Calu3 (cell line): ENCODE measurements at regions not wholly inside any gene's neighbourhood (a gene's known extent, or its start where the extent isn't known, plus 50 kb on each side); places are given as distances from the start of the nearest gene placed in this dataset.

Experiments used
- BruUV-seq: library from RNA; stranded (reverse); fragments of 400-500 nt; replicated peaks from 2 replicates; lab custom pipeline; 2021; lab: Mats Ljungman, UMichigan
- CTCF ChIA-PET: fragments of 300-600 bp; sonication (Branson Sonifier 250); formaldehyde crosslinking; loops from one replicate; lab custom pipeline; 2022; ENCODE audit warnings: antibody characterized with exemption; lab: Charles Lee
- DNase-seq: peaks from one replicate; pipeline ENCODE4 v3.0.0; 2022
- H3K27ac Mint-ChIP-seq: one replicate; pipeline ENCODE4 v1.8.0; 2022; ENCODE audit warnings: mixed read lengths; ENCODE audit not compliant: unreplicated experiment
- H3K27me3 Mint-ChIP-seq: one replicate; pipeline ENCODE4 v1.8.0; 2022; ENCODE audit warnings: mixed read lengths; ENCODE audit not compliant: unreplicated experiment
- H3K36me3 Mint-ChIP-seq: one replicate; pipeline ENCODE4 v1.8.0; 2022; ENCODE audit warnings: mild to moderate bottlenecking, moderate library complexity, mixed read lengths; ENCODE audit not compliant: insufficient read depth, unreplicated experiment
- H3K4me1 Mint-ChIP-seq: one replicate; pipeline ENCODE4 v1.8.0; 2022; ENCODE audit warnings: mild to moderate bottlenecking, low read depth, mixed read lengths; ENCODE audit not compliant: unreplicated experiment
- H3K4me3 Mint-ChIP-seq: one replicate; pipeline ENCODE4 v1.8.0; 2022; ENCODE audit warnings: mild to moderate bottlenecking, low read depth, moderate library complexity, mixed read lengths; ENCODE audit not compliant: unreplicated experiment
- H3K9me3 Mint-ChIP-seq: one replicate; pipeline ENCODE4 v1.8.0; 2022; ENCODE audit warnings: low read depth, mixed read lengths; ENCODE audit not compliant: unreplicated experiment
- CTCF ChIP-seq: fragments of 200-600 bp; IDR thresholded peaks from one replicate; pipeline ENCODE4 v1.8.0; 2022; ENCODE audit warnings: antibody characterized with exemption; ENCODE audit not compliant: unreplicated experiment
- intact Hi-C: fragments of 100-400 bp; cut with micrococcal nuclease; formaldehyde crosslinking; loops from one replicate; pipeline ENCODE4 v1.10.0; 2022; ENCODE audit not compliant: unreplicated experiment

DNA sequence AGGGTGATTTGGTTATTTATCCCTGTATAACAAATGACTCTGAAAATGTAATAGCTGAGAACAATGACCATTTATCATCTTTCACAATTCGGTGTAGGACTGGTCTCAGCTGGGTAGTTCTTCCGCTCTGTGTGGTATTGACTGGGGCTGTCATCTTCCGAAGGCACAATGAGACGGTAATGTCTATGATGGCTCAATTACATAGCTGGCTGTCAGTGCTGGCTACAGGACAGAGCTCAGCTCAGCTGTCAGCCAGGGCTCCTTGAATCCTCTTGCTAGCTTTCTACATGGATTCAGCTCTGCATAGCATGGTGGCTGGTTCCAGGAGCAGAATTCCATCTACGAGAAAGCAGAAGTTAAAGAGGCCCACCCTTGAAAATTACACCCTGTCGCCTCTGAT lies 483.8 kb downstream of the TDRD15 start:
- no peak overlapping the region for H3K27ac Mint-ChIP-seq
- no peak for DNase-seq
- H3K9me3 Mint-ChIP-seq, result peaks cover 15% of the 10 kb centered on the region
- CTCF ChIA-PET, result interaction anchor here (0.6 kb wide), 1 partner anchor 1571 kb away, joined by 3 read pairs; no protein-coding TSS in a partner anchor
- TF ChIP-seq CTCF, result no peak
- H3K4me1 Mint-ChIP-seq, result no peaks in the 10 kb centered on the region
- BruUV-seq, result no TSS peak
- no peaks in the 10 kb centered on the region for H3K36me3 Mint-ChIP-seq
- no peaks in the 10 kb centered on the region for H3K27me3 Mint-ChIP-seq
- H3K4me3 Mint-ChIP-seq, result no peak overlapping the region
- intact Hi-C loops, result no loop called here

DNA sequence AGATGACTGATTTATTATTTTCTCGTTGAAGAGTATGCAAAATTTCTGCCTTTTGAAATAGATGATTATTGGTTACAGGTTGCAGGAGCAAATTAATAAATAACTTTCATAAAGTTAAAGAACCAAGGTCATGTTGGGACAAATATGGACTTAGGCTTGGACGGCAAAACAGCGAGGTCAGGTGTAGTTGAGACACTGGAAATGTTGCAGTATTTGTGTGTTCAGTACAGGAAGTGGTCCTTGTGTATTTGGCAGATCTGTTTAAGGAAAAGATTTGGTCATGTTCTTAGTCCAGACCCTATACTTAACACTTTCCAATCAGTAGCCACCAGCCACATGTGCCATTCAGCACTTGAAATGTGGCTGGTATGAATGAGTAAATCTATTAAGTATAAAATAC lies 486.5 kb downstream of the TDRD15 start:
- no peak for TF ChIP-seq CTCF
- Mint-ChIP-seq H3K27me3 (no peaks in the 10 kb centered on the region), H3K9me3 (peaks cover 21% of the 10 kb centered on the region), H3K27ac (no peak overlapping the region), H3K4me1 (no peaks in the 10 kb centered on the region), H3K4me3 (no peak overlapping the region), H3K36me3 (no peaks in the 10 kb centered on the region)
- intact Hi-C loops, result no loop called here
- CTCF ChIA-PET, result no interaction called here
- BruUV-seq, result no TSS peak
- no peak for DNase-seq

DNA sequence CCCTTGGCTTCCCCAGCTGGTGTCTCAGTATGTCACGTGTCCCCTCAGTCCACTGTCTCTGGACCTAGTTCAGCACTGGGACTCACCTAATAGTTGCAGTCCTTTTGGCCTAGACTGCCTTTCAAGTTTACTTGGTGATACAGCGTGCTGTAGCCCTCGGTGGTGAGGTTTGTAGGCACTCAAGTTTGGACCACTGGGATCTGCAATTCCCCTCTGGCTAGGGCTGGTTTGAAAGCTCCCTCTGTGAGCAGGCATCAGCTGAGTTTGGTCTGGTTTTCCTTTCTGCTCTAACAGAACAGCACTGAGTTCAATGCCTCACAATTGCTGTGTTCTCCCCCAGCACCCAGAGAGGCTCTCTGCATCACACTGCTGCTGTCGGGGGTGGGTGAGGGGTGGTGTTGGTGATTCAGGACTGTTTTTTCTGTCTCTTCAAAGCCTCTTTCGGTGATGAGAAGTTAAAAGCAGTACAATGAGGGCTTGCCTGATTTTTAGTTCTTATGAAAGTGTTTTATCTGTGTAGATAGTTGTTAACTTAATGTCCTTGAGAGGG lies 494.2 kb downstream of the TDRD15 start:
- intact Hi-C loops, result no loop called here
- Mint-ChIP-seq H3K27ac (no peak overlapping the region), H3K4me1 (no peaks in the 10 kb centered on the region), H3K9me3 (peaks cover 22% of the 10 kb centered on the region), H3K36me3 (no peaks in the 10 kb centered on the region), H3K4me3 (no peak overlapping the region), H3K27me3 (no peaks in the 10 kb centered on the region)
- BruUV-seq, result no TSS peak
- no peak for TF ChIP-seq CTCF
- CTCF ChIA-PET, result no interaction called here
- no peak for DNase-seq

DNA sequence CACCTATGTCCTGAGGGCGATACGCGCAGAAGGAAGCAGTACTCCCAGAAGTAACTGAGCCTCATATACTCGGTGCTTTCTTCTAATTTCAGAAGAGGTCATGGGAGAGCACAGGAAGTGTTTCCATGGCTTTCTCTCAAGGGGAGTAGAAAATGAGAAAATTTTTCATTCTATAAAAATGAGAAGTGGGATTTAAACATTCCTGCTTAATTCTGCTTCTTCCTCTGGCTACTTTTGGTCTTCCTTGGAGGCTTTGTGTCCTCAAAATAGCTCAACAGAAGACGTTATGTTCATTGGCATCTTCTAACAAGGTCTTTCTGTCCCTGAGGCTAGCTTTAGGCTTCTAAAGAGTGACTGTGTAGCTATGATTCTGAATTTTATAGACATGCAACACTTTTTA lies 497.0 kb downstream of the TDRD15 start:
- intact Hi-C loops, result no loop called here
- CTCF ChIA-PET, result no interaction called here

More for the DNA sequence above, 497.0 kb downstream of the TDRD15 start:
- Mint-ChIP-seq H3K9me3 (peaks cover 15% of the 10 kb centered on the region), H3K36me3 (no peaks in the 10 kb centered on the region), H3K27ac (no peak overlapping the region), H3K4me1 (no peaks in the 10 kb centered on the region), H3K27me3 (no peaks in the 10 kb centered on the region), H3K4me3 (no peak overlapping the region)
- no TSS peak for BruUV-seq
- DNase-seq, result no peak
- TF ChIP-seq CTCF, result no peak
